PC-3 (cell line): ENCODE measurements at regions not wholly inside any gene's neighbourhood (a gene's known extent, or its start where the extent isn't known, plus 50 kb on each side); places are given as distances from the start of the nearest gene placed in this dataset.

ENCODE experiments used
- EZH2 ChIP-seq: fragments of 300-600 bp; sonication (generic); IDR thresholded peaks from one replicate; pipeline ENCODE4 v1.6.1; 2017; ENCODE audit warnings: antibody characterized with exemption, mild to moderate bottlenecking, low read length; ENCODE audit not compliant: unreplicated experiment
- EZH2phosphoT487 ChIP-seq: fragments of 300-600 bp; sonication (generic); IDR thresholded peaks from 2 replicates; pipeline ENCODE4 v1.6.1; 2018; ENCODE audit warnings: mild to moderate bottlenecking, antibody characterized with exemption, low read length, borderline replicate concordance
- TF ChIP-seq, protein P1 (sequence below): fragments of 300-600 bp; sonication (generic); conservative IDR thresholded peaks from 2 replicates; pipeline ENCODE4 v1.5.1; 2017; ENCODE audit warnings: antibody characterized with exemption, low read depth, mild to moderate bottlenecking, low read length

DNA sequence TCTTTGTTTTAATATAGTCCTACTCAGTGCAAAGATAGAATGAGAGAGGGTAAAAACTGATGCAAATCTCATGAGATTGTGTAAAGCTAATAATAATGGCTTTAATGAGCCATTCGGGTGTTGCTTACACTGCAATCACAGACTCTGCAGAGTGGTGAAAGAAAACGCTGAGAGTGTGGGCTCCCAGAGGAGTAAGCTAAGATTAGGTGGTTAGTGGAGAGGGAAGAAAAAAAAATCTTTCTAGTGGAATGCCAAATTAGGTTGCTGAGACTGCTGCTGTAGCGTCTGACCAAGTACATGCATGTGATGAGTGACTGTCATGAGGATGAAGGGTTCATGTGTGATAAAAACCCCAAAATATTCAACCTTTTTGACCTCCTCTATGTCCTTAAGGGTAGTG lies 645.9 kb upstream of the ADGRL4 start:
- TF ChIP-seq, protein P1, sequence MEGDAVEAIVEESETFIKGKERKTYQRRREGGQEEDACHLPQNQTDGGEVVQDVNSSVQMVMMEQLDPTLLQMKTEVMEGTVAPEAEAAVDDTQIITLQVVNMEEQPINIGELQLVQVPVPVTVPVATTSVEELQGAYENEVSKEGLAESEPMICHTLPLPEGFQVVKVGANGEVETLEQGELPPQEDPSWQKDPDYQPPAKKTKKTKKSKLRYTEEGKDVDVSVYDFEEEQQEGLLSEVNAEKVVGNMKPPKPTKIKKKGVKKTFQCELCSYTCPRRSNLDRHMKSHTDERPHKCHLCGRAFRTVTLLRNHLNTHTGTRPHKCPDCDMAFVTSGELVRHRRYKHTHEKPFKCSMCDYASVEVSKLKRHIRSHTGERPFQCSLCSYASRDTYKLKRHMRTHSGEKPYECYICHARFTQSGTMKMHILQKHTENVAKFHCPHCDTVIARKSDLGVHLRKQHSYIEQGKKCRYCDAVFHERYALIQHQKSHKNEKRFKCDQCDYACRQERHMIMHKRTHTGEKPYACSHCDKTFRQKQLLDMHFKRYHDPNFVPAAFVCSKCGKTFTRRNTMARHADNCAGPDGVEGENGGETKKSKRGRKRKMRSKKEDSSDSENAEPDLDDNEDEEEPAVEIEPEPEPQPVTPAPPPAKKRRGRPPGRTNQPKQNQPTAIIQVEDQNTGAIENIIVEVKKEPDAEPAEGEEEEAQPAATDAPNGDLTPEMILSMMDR, result no peak
- TF ChIP-seq EZH2phosphoT487 (no peak), EZH2 (no peak)
